Astrocyte (in vitro differentiated cells and primary cell): ENCODE measurements at regions not wholly inside any gene's neighbourhood (a gene's known extent, or its start where the extent isn't known, plus 50 kb on each side); places are given as distances from the start of the nearest gene placed in this dataset.

Experiments used
- EZH2 ChIP-seq: IDR thresholded peaks from 2 replicates; pipeline ENCODE4 v1.6.1; 2012; ENCODE audit warnings: mild to moderate bottlenecking, low read length, inconsistent platforms; ENCODE audit not compliant: insufficient read depth
- TF ChIP-seq, protein P1 (sequence below): IDR thresholded peaks from 2 replicates; pipeline ENCODE4 v1.5.1; 2011; ENCODE audit warnings: low read depth, mild to moderate bottlenecking, inconsistent platforms, low read length, moderate library complexity; ENCODE audit not compliant: insufficient read depth

DNA sequence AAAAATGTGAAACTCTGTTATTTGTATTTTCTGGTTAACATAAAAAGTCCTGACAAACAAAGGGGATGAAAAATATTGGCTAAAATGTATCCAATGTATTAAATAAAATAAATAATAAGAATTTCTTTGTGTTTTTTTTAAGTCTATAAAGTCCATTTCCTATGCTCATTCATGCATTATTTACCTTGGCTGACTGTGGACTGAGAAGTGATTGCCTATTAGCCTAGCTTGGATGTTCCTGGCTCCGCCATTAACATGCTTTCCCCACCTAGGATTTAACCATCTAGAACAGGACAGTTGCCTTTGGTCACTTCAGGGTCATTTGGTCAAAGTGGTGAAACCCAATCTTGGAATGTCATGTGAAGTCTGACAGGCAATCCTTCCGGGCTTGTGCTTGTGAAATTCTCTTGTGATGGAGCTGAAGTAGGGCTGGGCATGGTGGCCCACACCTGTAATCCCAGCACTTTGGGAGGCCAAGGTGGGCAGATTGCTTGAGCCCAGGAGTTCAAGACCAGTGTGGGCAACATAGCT lies 60.4 kb upstream of the TANC1 start:
- TF ChIP-seq, protein P1, sequence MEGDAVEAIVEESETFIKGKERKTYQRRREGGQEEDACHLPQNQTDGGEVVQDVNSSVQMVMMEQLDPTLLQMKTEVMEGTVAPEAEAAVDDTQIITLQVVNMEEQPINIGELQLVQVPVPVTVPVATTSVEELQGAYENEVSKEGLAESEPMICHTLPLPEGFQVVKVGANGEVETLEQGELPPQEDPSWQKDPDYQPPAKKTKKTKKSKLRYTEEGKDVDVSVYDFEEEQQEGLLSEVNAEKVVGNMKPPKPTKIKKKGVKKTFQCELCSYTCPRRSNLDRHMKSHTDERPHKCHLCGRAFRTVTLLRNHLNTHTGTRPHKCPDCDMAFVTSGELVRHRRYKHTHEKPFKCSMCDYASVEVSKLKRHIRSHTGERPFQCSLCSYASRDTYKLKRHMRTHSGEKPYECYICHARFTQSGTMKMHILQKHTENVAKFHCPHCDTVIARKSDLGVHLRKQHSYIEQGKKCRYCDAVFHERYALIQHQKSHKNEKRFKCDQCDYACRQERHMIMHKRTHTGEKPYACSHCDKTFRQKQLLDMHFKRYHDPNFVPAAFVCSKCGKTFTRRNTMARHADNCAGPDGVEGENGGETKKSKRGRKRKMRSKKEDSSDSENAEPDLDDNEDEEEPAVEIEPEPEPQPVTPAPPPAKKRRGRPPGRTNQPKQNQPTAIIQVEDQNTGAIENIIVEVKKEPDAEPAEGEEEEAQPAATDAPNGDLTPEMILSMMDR = no peak
- no peak for TF ChIP-seq EZH2
